ENCODE measurements at regions not wholly inside any gene's neighbourhood (a gene's known extent, or its start where the extent isn't known, plus 50 kb on each side); places are given as distances from the start of the nearest gene placed in this dataset.

DNA sequence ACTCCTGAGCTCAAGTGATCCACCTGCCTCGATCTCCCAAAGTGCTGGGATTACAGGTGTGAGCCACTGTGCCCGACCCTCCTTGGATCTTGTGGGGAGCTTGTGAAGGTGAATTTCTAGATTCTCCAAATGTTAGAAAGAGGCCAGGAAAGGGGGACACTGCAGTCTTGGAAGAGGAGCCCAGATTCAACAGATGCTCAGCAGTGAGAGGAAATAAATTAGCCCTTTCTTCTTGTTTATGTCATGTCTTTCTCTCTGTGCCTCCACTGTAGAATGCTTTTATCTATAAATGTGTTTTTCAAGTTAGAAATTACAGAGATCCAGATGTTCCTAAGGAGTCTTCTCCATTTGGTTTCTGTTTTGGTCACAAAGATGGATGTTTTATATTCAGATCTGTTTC lies 346.6 kb upstream of the KAZN start:
- ATAC-seq (no peak), DNase-seq (no peak)
- H3K9me3 ChIP-seq (ENCODE audit: control insufficient read depth, insufficient read depth, low read length), result no peaks in the 10 kb centered on the region
- Mint-ChIP-seq H3K4me3 (no peak overlapping the region), H3K27me3 (ENCODE audit: low read depth in 2 of 2) (peaks cover 7 to 18% of the 10 kb centered on the region in 2 donors), H3K4me1 (no peaks in the 10 kb centered on the region), H3K36me3 (no peaks in the 10 kb centered on the region), H3K27ac (no peak overlapping the region), H3K9me3 (no peaks in the 10 kb centered on the region)
- no peaks in the 10 kb centered on the region for H3K4me1 ChIP-seq (ENCODE audit: control insufficient read depth, insufficient read depth, low read length)
- WGBS (ENCODE audit: insufficient coverage), result 82% methylated on average over 2 of the region's 2 CpGs
- intact Hi-C loops (cut with micrococcal nuclease), result no loop called here
- H3K36me3 ChIP-seq (ENCODE audit: control insufficient read depth, insufficient read depth, low read length), result no peaks in the 10 kb centered on the region
- no peaks in the 10 kb centered on the region for H3K27me3 ChIP-seq (ENCODE audit: control insufficient read depth, insufficient read depth, low read length)
- H3K27ac ChIP-seq (ENCODE audit: low read length), result no peak overlapping the region
- TF ChIP-seq, protein P1, sequence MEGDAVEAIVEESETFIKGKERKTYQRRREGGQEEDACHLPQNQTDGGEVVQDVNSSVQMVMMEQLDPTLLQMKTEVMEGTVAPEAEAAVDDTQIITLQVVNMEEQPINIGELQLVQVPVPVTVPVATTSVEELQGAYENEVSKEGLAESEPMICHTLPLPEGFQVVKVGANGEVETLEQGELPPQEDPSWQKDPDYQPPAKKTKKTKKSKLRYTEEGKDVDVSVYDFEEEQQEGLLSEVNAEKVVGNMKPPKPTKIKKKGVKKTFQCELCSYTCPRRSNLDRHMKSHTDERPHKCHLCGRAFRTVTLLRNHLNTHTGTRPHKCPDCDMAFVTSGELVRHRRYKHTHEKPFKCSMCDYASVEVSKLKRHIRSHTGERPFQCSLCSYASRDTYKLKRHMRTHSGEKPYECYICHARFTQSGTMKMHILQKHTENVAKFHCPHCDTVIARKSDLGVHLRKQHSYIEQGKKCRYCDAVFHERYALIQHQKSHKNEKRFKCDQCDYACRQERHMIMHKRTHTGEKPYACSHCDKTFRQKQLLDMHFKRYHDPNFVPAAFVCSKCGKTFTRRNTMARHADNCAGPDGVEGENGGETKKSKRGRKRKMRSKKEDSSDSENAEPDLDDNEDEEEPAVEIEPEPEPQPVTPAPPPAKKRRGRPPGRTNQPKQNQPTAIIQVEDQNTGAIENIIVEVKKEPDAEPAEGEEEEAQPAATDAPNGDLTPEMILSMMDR (IDR thresholded peaks at IDR 0.05), result no peak
- H3K4me3 ChIP-seq (ENCODE audit: low read length), result no peak overlapping the region

GRCh38 chr1:14253676-14254075 lies 344.8 kb upstream of the KAZN start:
- no peak overlapping the region for H3K4me3 Mint-ChIP-seq
- Histone ChIP-seq H3K9me3 (ENCODE audit: control insufficient read depth, insufficient read depth, low read length) (no peaks in the 10 kb centered on the region), H3K27me3 (ENCODE audit: control insufficient read depth, insufficient read depth, low read length) (no peaks in the 10 kb centered on the region), H3K4me1 (ENCODE audit: control insufficient read depth, insufficient read depth, low read length) (no peaks in the 10 kb centered on the region), H3K36me3 (ENCODE audit: control insufficient read depth, insufficient read depth, low read length) (no peaks in the 10 kb centered on the region), H3K27ac (ENCODE audit: low read length) (no peak overlapping the region), H3K4me3 (ENCODE audit: low read length) (no peak overlapping the region)
- 90% methylated on average over 6 of the region's 7 CpGs for WGBS (ENCODE audit: insufficient coverage)
- no peak overlapping the region for H3K27ac Mint-ChIP-seq
- TF ChIP-seq, protein P1 (IDR thresholded peaks at IDR 0.05), result no peak
- no peaks in the 10 kb centered on the region for H3K4me1 Mint-ChIP-seq
- ATAC-seq, result no peak
- DNase-seq, result no peak
- H3K9me3 Mint-ChIP-seq, result no peaks in the 10 kb centered on the region
- peaks cover 7 to 9% of the 10 kb centered on the region in 2 donors for H3K27me3 Mint-ChIP-seq (ENCODE audit: low read depth in 2 of 2)
- H3K36me3 Mint-ChIP-seq, result no peaks in the 10 kb centered on the region
- intact Hi-C loops (cut with micrococcal nuclease), result no loop called here

DNA sequence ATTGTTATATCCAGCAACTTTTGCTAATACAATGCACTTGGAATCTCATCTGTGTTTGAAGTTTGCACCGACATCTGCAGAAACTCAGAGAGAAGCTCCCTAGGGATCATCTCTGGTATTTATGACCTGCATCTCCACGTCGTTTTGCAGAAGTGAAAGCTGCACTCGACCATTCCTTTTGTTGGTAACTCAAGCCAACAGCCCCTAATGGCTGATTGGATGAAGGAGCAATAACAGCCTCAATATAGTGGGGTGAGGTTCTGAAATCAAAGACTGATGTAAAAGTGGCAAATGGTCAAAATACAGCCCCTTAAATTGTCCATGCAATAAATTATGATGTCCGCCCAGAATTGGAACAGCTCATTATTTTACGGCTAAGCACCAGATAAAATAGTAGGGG lies 344.2 kb upstream of the KAZN start:
- TF ChIP-seq, protein P1 (IDR thresholded peaks at IDR 0.05), result no peak
- no peaks in the 10 kb centered on the region for H3K36me3 ChIP-seq (ENCODE audit: control insufficient read depth, insufficient read depth, low read length)
- H3K4me3 Mint-ChIP-seq, result no peak overlapping the region

DNA sequence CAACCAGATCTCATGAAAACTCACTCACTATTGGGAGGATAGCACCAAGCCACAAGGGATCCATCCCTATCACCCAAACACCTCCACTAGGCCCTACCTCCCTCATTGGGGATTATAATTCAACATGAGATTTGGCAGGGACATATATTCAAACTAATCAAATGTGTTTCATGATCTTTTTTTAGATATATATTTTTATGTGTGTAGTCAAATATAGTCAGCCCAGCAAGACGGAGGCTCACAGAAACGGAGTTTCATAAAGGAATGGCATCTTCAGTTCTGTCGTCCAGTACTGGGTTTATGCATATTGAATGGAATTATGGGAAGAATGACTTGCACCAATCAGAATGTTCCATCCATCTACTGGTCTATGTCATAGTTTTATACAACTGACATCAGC lies 343.3 kb upstream of the KAZN start:
- H3K36me3 ChIP-seq (ENCODE audit: control insufficient read depth, insufficient read depth, low read length), result no peaks in the 10 kb centered on the region
- WGBS (ENCODE audit: insufficient coverage), result 91% methylated on average over 3 of the region's 3 CpGs
- H3K36me3 Mint-ChIP-seq, result no peaks in the 10 kb centered on the region
- no peaks in the 10 kb centered on the region for H3K4me1 Mint-ChIP-seq
- no peaks in the 10 kb centered on the region for H3K9me3 Mint-ChIP-seq
- DNase-seq, result no peak
- no peak overlapping the region for H3K4me3 ChIP-seq (ENCODE audit: low read length)
- no peaks in the 10 kb centered on the region for H3K4me1 ChIP-seq (ENCODE audit: control insufficient read depth, insufficient read depth, low read length)
- intact Hi-C loops (cut with micrococcal nuclease), result no loop called here
- H3K27me3 ChIP-seq (ENCODE audit: control insufficient read depth, insufficient read depth, low read length), result no peaks in the 10 kb centered on the region
- no peak overlapping the region for H3K27ac Mint-ChIP-seq
- peaks cover 6 to 9% of the 10 kb centered on the region in 2 donors for H3K27me3 Mint-ChIP-seq (ENCODE audit: low read depth in 2 of 2)
- ATAC-seq, result no peak
- TF ChIP-seq, protein P1 (IDR thresholded peaks at IDR 0.05), result no peak
- H3K4me3 Mint-ChIP-seq, result no peak overlapping the region
- no peaks in the 10 kb centered on the region for H3K9me3 ChIP-seq (ENCODE audit: control insufficient read depth, insufficient read depth, low read length)
- no peak overlapping the region for H3K27ac ChIP-seq (ENCODE audit: low read length)

More for the DNA sequence above, 344.2 kb upstream of the KAZN start:
- H3K9me3 ChIP-seq (ENCODE audit: control insufficient read depth, insufficient read depth, low read length), result no peaks in the 10 kb centered on the region
- WGBS (ENCODE audit: insufficient coverage), result 40% methylated on average over 6 of the region's 6 CpGs
- no peaks in the 10 kb centered on the region for H3K4me1 ChIP-seq (ENCODE audit: control insufficient read depth, insufficient read depth, low read length)
- DNase-seq (no peak), ATAC-seq (no peak)
- H3K27ac ChIP-seq (ENCODE audit: low read length), result no peak overlapping the region
- H3K36me3 Mint-ChIP-seq, result no peaks in the 10 kb centered on the region
- no peaks in the 10 kb centered on the region for H3K27me3 ChIP-seq (ENCODE audit: control insufficient read depth, insufficient read depth, low read length)
- intact Hi-C loops (cut with micrococcal nuclease), result no loop called here
- no peak overlapping the region for H3K4me3 ChIP-seq (ENCODE audit: low read length)
- H3K27me3 Mint-ChIP-seq (ENCODE audit: low read depth in 2 of 2), result peaks cover 7 to 9% of the 10 kb centered on the region in 2 donors
- H3K27ac Mint-ChIP-seq, result no peak overlapping the region
- H3K9me3 Mint-ChIP-seq, result no peaks in the 10 kb centered on the region
- no peaks in the 10 kb centered on the region for H3K4me1 Mint-ChIP-seq
